Body of pancreas (tissue), 4 donors: ENCODE measurements at regions not wholly inside any gene's neighbourhood (a gene's known extent, or its start where the extent isn't known, plus 50 kb on each side); places are given as distances from the start of the nearest gene placed in this dataset.

Experiments used
- ATAC-seq: fragments of 150-250 bp; one replicate; pipeline ENCODE4 v1.9.1; 2016
- DNase-seq, 4 donors: peaks; one replicate each; pipeline ENCODE4 v3.0.0-alpha.2; 2019
- H3K27ac ChIP-seq, 4 donors: fragments of 200-600 bp; sonication (generic); 1 replicate in 3 of 4; 2 replicates in 1 of 4; pipeline versions ENCODE4 v1.5.1 to v1.6.1; 2016 to 2019; ENCODE audit warnings: mild to moderate bottlenecking in 1 of 4, mixed read lengths in 1 of 4, moderate library complexity in 1 of 4
- H3K27me3 ChIP-seq, 2 donors: fragments of 200-600 bp; sonication (generic); one replicate each; pipeline ENCODE4 v1.6.0; 2016; ENCODE audit warnings: mild to moderate bottlenecking in 1 of 2
- H3K36me3 ChIP-seq, 2 donors: fragments of 200-600 bp; sonication (generic); replicated peaks in 1 of 2; 2 replicates each; pipeline ENCODE4 v1.5.1; 2016; ENCODE audit warnings: low read depth in 2 of 2; ENCODE audit not compliant: insufficient read depth in 1 of 2
- H3K4me1 ChIP-seq: fragments of 200-600 bp; sonication (generic); one replicate; pipeline ENCODE4 v1.6.0; 2016
- H3K4me3 ChIP-seq, 2 donors: fragments of 200-600 bp; sonication (generic); 1 replicate in 1 of 2; 2 replicates in 1 of 2; pipeline ENCODE4 v1.5.1; 2016 to 2019
- H3K9me3 ChIP-seq, 3 donors: fragments of 200-600 bp; sonication (generic); 1 replicate in 2 of 3; 2 replicates in 1 of 3; pipeline ENCODE4 v1.5.1; 2016
- CTCF ChIP-seq, 7 experiments: fragments of 450-650 bp in 4 of 7; fragments of 200-600 bp in 3 of 7; sonication (generic) in 3 of 7; IDR thresholded peaks; one replicate each; pipeline ENCODE4 v1.5.1; 2016 to 2019; ENCODE audit warnings: antibody characterized with exemption in 7 of 7
- POLR2A ChIP-seq, 3 donors: fragments of 450-650 bp; IDR thresholded peaks; one replicate each; pipeline ENCODE4 v1.6.1; 2016; ENCODE audit warnings: antibody characterized with exemption in 3 of 3, mild to moderate bottlenecking in 2 of 3
- WGBS, 2 donors: methylation state at CpG; one replicate each; pipeline ENCODE4 v1.1.5; 2017; 5-methylcytosine and 5-hydroxymethylcytosine counted together
- intact Hi-C: fragments of 100-400 bp; cut with DNase I; formaldehyde crosslinking; loops from one replicate; pipeline ENCODE4 v1.15.1; 2023

- intact Hi-C loops = no loop called here
- H3K36me3 ChIP-seq = no peaks in the 10 kb centered on the region
- H3K27ac ChIP-seq = no peak overlapping the region
- no peak overlapping the region for H3K4me3 ChIP-seq
- H3K4me1 ChIP-seq = no peaks in the 10 kb centered on the region
- DNase-seq (no peak), ATAC-seq (no peak)
- TF ChIP-seq CTCF (IDR thresholded peaks at IDR 0.05) (no peak), POLR2A (IDR thresholded peaks at IDR 0.05) (no peak)
- WGBS, 2 donors = 66 to 76% methylated on average over 2 of the region's 2 CpGs
- no peaks in the 10 kb centered on the region for H3K27me3 ChIP-seq
- H3K9me3 ChIP-seq = no peaks in the 10 kb centered on the region
Observed at GRCh38 chr20:55406891-55407290, 598.4 kb downstream of the CBLN4 start.

GRCh38 chr20:55394592-55394991 is 610.7 kb downstream of the CBLN4 start:
- no peak overlapping the region for H3K4me3 ChIP-seq
- no peaks in the 10 kb centered on the region for H3K4me1 ChIP-seq
- intact Hi-C loops = no loop called here
- no peak overlapping the region for H3K27ac ChIP-seq
- ATAC-seq (no peak), DNase-seq (no peak)
- no peaks in the 10 kb centered on the region for H3K9me3 ChIP-seq
- TF ChIP-seq CTCF (IDR thresholded peaks at IDR 0.05) = no peak
- TF ChIP-seq POLR2A (IDR thresholded peaks at IDR 0.05) = no peak
- H3K27me3 ChIP-seq = no peaks in the 10 kb centered on the region
- H3K36me3 ChIP-seq = no peaks in the 10 kb centered on the region
- 44 to 46% methylated on average over 2 of the region's 2 CpGs for WGBS, 2 donors

GRCh38 chr20:55390791-55391190 is 614.5 kb downstream of the CBLN4 start:
- WGBS, 2 donors = 21 to 36% methylated on average over 4 of the region's 4 CpGs

GRCh38 chr20:55386686-55387085 is 618.6 kb downstream of the CBLN4 start:
- intact Hi-C loops = no loop called here
- DNase-seq = no peak
- Histone ChIP-seq H3K4me3 (no peak overlapping the region), H3K4me1 (no peaks in the 10 kb centered on the region), H3K27me3 (no peaks in the 10 kb centered on the region), H3K9me3 (no peaks in the 10 kb centered on the region), H3K27ac (no peak overlapping the region), H3K36me3 (no peaks in the 10 kb centered on the region)
- WGBS, 2 donors = 59 to 65% methylated on average over 1 of the region's 1 CpG
- no peak for ATAC-seq
- no peak for TF ChIP-seq POLR2A (IDR thresholded peaks at IDR 0.05)
- TF ChIP-seq CTCF (IDR thresholded peaks at IDR 0.05) = no peak

More at GRCh38 chr20:55390791-55391190, 614.5 kb downstream of the CBLN4 start:
- H3K27ac ChIP-seq = no peak overlapping the region
- DNase-seq = no peak
- H3K4me3 ChIP-seq = no peak overlapping the region
- TF ChIP-seq CTCF (IDR thresholded peaks at IDR 0.05) (no peak), POLR2A (IDR thresholded peaks at IDR 0.05) (no peak)
- H3K36me3 ChIP-seq = no peaks in the 10 kb centered on the region
- H3K27me3 ChIP-seq = no peaks in the 10 kb centered on the region
- H3K4me1 ChIP-seq = no peaks in the 10 kb centered on the region
- no peaks in the 10 kb centered on the region for H3K9me3 ChIP-seq
- ATAC-seq = no peak
- intact Hi-C loops = no loop called here

- Histone ChIP-seq H3K4me3 (no peak overlapping the region), H3K27me3 (no peaks in the 10 kb centered on the region), H3K36me3 (no peaks in the 10 kb centered on the region), H3K4me1 (no peaks in the 10 kb centered on the region), H3K9me3 (no peaks in the 10 kb centered on the region), H3K27ac (no peak overlapping the region)
- TF ChIP-seq POLR2A (IDR thresholded peaks at IDR 0.05) = no peak
- no peak for TF ChIP-seq CTCF (IDR thresholded peaks at IDR 0.05)
- intact Hi-C loops = no loop called here
- ATAC-seq (no peak), DNase-seq (no peak)
- WGBS, 2 donors = 48 to 49% methylated on average over 10 of the region's 10 CpGs
Observed at GRCh38 chr20:55375920-55376319, 629.4 kb downstream of the CBLN4 start.
